ENCODE measurements at regions not wholly inside any gene's neighbourhood (a gene's known extent, or its start where the extent isn't known, plus 50 kb on each side); places are given as distances from the start of the nearest gene placed in this dataset.

GRCh38 chr13:85108356-85108755 lies 690.9 kb downstream of the SLITRK6 start (continued):
- TF ChIP-seq ZNF462 (CRISPR knock-in tag; IDR thresholded peaks at IDR 0.05): no peak
- no peak for TF ChIP-seq ETS1 (IDR thresholded peaks at IDR 0.05)

GRCh38 chr13:85099245-85099644 lies 700.0 kb downstream of the SLITRK6 start:
- H3K27me3 ChIP-seq (ENCODE audit: insufficient read depth): no peaks in the 10 kb centered on the region
- no peaks in the 10 kb centered on the region; the same call in 2 of the 3 replicates for H3K36me3 Mint-ChIP-seq (ENCODE audit: low read depth)
- no peaks in the 10 kb centered on the region for H4K20me1 ChIP-seq (replicated peaks; ENCODE audit: insufficient read depth)
- no peaks in the 10 kb centered on the region for H3K79me2 ChIP-seq (replicated peaks; ENCODE audit: insufficient read depth)
- no peak overlapping the region for H2AFZ ChIP-seq
- H3K4me3 Mint-ChIP-seq: no peak overlapping the region
- no peak overlapping the region for H3K27ac ChIP-seq (ENCODE audit: low read depth)
- DNase-seq (ENCODE audit: low spot score) (no peak), ATAC-seq (no peak)
- no peak overlapping the region for H3K27ac Mint-ChIP-seq
- no peaks in the 10 kb centered on the region for H3F3A ChIP-seq (replicated peaks; ENCODE audit: low read depth)
- H3K36me3 ChIP-seq (ENCODE audit: insufficient read depth): no peaks in the 10 kb centered on the region
- H3K27me3 Mint-ChIP-seq (ENCODE audit: insufficient read depth, low read depth, poor library complexity): no peaks in the 10 kb centered on the region
- H3K9me3 Mint-ChIP-seq: peaks cover 3% of the 10 kb centered on the region; the same call in 1 of the 3 replicates
- no peaks in the 10 kb centered on the region for H3K4me1 Mint-ChIP-seq
- H3K9me2 ChIP-seq (ENCODE audit: insufficient read depth): no peaks in the 10 kb centered on the region; the same call in 1 of the 2 replicates
- H3K4me2 ChIP-seq: no peak overlapping the region
- H3K4me3 ChIP-seq: no peak overlapping the region
- no peaks in the 10 kb centered on the region for H3K4me1 ChIP-seq (ENCODE audit: insufficient read depth)
- TF ChIP-seq ZNF462 (CRISPR knock-in tag; IDR thresholded peaks at IDR 0.05) (no peak), EZH2 (IDR thresholded peaks at IDR 0.05; ENCODE audit: low read depth, unreplicated experiment) (no peak), CTCF (conservative IDR thresholded peaks at IDR 0.05; ENCODE audit: low read depth in 2 of 2) (no peak), ETS1 (IDR thresholded peaks at IDR 0.05) (no peak)
